ENCODE measurements at regions not wholly inside any gene's neighbourhood (a gene's known extent, or its start where the extent isn't known, plus 50 kb on each side); places are given as distances from the start of the nearest gene placed in this dataset.

DNA sequence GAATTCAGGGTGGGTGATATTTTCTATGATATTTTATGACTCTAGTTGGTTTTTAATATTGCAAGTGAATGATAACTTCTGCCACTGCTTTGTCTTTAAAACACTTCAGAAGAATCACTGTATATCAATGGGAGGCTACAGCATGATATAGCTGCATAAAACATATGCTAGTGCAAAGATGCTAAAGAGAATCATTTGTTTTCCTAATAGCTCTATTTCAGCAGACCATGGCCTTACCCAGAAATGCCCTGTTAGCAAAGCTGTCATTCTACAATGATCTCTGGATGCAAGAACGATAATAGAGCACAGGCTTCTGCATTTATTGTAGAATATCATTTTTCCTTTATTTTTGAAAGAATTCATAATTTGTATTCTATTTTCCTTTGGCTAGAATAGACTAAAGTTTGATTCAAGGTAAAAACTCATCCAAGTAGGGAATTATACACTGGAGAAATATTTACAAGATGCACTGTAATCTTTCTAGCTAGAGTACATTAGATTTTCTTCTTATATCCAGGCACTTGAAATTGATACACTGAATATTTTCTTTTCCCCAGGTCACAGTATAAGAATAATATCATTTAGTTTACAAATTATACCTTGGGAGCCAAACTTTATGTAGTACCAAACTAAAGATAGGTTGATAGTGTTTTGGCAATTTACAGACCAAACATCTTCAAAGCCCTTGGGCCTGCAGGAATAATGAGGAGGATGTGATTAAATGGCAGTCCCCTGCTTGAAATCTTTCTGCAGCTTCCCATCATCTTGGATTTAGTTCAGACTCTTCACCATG is 252.6 kb upstream of the LINC00305 start:
- TF ChIP-seq, protein P1, sequence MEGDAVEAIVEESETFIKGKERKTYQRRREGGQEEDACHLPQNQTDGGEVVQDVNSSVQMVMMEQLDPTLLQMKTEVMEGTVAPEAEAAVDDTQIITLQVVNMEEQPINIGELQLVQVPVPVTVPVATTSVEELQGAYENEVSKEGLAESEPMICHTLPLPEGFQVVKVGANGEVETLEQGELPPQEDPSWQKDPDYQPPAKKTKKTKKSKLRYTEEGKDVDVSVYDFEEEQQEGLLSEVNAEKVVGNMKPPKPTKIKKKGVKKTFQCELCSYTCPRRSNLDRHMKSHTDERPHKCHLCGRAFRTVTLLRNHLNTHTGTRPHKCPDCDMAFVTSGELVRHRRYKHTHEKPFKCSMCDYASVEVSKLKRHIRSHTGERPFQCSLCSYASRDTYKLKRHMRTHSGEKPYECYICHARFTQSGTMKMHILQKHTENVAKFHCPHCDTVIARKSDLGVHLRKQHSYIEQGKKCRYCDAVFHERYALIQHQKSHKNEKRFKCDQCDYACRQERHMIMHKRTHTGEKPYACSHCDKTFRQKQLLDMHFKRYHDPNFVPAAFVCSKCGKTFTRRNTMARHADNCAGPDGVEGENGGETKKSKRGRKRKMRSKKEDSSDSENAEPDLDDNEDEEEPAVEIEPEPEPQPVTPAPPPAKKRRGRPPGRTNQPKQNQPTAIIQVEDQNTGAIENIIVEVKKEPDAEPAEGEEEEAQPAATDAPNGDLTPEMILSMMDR (conservative IDR thresholded peaks at IDR 0.05; ENCODE audit: low read depth, low read length): no peak
- no peak for DNase-seq (ENCODE audit: low read depth)
- H3K4me3 ChIP-seq (ENCODE audit: low read depth, low read length): no peak overlapping the region

DNA sequence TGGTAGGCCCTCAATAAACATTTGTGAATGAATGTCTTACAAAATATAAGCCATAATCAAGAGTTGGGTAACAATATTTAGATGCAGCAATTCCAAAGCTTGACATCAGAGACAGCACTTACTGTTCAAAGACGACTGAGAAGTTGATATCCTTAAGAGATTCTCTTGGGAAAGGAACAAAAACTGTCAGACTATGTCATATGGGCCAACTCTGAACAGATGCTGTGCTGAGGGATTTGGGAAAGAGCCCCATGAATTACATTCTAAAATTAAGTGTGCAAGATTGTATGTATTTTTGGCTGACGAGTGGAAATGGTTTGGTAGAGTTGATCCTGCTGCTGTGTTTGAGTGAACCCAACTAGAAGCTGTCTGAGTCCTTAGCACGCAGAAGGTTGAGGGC is 250.7 kb upstream of the LINC00305 start:
- TF ChIP-seq, protein P1 (conservative IDR thresholded peaks at IDR 0.05; ENCODE audit: low read depth, low read length): no peak
- H3K4me3 ChIP-seq (ENCODE audit: low read depth, low read length): no peak overlapping the region
- no peak for DNase-seq (ENCODE audit: low read depth)

DNA sequence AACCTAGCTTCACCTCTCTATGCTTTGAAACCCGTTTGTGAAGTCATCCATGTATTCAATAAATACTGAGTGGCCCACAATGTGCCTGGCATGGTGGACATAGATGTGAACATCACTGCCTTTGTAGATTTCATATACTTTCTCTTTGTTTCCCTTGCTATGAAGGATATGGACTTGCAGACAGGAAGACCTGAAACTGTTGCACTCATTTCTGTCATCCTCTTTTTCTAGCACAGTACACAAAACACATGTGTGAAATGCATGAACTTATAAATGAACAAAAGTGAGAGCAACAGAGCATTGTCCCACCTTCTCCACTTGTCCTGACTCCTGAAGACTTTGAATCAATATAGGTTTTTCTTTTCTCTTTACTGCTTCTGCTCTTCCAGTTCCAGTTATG is 249.4 kb upstream of the LINC00305 start:
- H3K4me3 ChIP-seq (ENCODE audit: low read depth, low read length): no peak overlapping the region
- no peak for DNase-seq (ENCODE audit: low read depth)
- TF ChIP-seq, protein P1 (conservative IDR thresholded peaks at IDR 0.05; ENCODE audit: low read depth, low read length): no peak

DNA sequence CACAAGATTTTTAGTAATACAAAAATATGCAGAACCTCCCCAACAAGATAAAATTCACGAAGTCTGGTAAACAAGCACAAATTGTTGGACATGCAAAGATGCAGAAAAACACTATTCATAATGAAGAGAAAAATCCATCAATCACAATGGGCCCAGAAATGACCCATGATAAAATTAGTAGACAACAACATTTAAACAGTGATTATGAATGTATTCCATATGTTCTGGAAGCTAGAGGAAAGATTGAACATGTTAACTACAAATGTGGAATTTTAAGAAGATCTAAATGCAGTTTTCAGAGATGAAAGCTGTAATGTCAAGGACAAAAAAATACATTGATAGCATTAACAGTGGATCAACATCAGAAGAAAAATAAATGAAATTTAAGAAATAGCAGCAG is 243.3 kb upstream of the LINC00305 start:
- no peak for DNase-seq (ENCODE audit: low read depth)
- TF ChIP-seq, protein P1 (conservative IDR thresholded peaks at IDR 0.05; ENCODE audit: low read depth, low read length): no peak
- no peak overlapping the region for H3K4me3 ChIP-seq (ENCODE audit: low read depth, low read length)

DNA sequence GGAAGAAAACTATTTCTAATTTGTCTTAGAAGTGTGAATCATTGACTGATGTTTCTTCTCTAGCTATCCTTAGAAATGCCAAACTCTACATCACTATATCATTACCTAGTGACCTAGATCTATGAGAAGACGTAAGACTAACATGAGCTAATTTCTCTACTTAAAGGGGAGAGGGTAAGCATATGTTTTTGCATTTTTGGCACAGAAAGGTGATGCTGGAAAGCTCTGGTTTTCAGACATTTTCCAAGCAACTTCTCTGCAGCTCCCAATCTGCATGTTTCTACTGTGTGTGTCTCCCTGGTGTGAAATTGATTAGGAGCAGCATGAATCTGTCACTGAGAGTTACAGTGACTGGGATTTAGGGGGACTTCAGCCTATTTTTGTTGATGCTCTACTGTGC is 235.2 kb upstream of the LINC00305 start:
- no peak overlapping the region for H3K4me3 ChIP-seq (ENCODE audit: low read depth, low read length)
- TF ChIP-seq, protein P1 (conservative IDR thresholded peaks at IDR 0.05; ENCODE audit: low read depth, low read length): no peak
- no peak for DNase-seq (ENCODE audit: low read depth)

DNA sequence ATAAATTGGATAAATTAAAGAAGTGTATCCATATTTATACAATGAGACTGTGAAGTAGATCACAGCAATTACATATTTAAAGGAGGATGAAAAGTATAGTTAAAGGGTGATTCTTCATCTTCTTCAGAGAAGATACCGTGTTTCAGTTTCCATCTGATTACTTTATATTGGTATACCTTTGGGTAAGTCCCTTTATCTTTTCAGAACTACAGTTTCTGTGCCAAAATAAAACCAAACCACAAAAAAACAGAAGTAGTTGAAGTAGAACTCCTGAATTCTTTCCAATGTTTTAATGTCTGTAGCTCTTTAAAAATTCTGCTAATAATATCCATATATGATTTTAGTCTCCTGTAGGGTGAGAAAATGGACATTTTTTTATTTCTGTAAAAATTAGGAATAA is 231.2 kb upstream of the LINC00305 start:
- TF ChIP-seq, protein P1 (conservative IDR thresholded peaks at IDR 0.05; ENCODE audit: low read depth, low read length): no peak
- DNase-seq (ENCODE audit: low read depth): no peak
- H3K4me3 ChIP-seq (ENCODE audit: low read depth, low read length): no peak overlapping the region

DNA sequence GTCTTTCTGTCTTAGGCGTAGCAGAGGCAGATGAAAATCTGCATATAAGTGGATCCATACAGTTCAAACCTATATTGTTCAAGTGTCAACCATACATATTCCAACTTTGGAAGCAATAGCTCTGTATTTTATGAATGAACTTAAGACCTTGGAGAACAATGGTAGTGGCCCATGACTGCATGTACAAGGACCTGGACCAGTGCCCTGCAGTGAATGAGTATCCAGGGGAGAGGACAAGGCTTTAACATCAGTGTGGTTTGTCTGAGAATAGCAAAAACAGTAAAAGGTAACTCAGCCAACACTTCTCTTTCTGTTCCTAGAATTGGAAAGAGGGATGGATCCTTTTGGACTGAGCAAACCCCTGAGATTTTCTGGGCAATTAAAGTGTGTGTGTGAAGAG is 230.8 kb upstream of the LINC00305 start:
- H3K4me3 ChIP-seq (ENCODE audit: low read depth, low read length): no peak overlapping the region
- no peak for DNase-seq (ENCODE audit: low read depth)
- TF ChIP-seq, protein P1 (conservative IDR thresholded peaks at IDR 0.05; ENCODE audit: low read depth, low read length): no peak

Data from choroid plexus epithelial cell (primary cell).